HG02588 (cell line): ENCODE measurements at regions not wholly inside any gene's neighbourhood (a gene's known extent, or its start where the extent isn't known, plus 50 kb on each side); places are given as distances from the start of the nearest gene placed in this dataset.
"Not testable (repeated sequence)": the region's sequence is repeated elsewhere in the genome, so short reads cannot be mapped to it uniquely, and the experiment has no call there.

Experiments
- ATAC-seq: cut with Tn5 transposase; IDR thresholded peaks from one replicate; pipeline ENCODE4 v1.9.1; 2021; ENCODE audit warnings: mild to moderate bottlenecking, moderate library complexity; ENCODE audit not compliant: unreplicated experiment

DNA sequence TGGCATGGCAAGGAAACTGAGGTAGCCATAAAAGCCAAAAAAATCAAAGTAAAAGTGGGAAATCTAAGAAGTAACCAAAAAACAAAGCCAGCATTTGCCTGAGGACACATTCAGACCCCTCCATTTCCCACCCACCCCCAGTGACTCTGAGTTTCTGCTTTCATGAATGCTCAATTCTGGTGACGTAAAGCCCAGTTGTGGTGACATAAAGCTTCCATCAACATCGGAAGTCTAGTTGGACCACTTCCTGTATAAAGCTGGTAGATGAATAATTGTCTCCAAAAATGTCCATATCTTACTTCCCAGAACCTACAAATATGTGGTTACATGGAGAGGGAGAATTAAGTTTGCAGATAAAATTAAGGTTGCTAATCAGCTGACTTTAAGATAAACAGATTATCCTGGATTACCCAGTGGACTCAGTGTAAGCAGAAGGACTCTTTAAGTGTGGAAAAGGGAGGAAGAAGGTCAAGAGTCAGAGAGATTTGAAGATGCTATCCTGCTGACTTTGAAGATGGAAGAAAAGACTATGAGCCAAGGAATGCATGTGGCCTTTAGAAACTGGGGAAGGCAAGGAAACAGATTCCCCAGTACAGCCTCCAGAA is 62.0 kb upstream of the ST3GAL6 start:
- ATAC-seq: no peak

DNA sequence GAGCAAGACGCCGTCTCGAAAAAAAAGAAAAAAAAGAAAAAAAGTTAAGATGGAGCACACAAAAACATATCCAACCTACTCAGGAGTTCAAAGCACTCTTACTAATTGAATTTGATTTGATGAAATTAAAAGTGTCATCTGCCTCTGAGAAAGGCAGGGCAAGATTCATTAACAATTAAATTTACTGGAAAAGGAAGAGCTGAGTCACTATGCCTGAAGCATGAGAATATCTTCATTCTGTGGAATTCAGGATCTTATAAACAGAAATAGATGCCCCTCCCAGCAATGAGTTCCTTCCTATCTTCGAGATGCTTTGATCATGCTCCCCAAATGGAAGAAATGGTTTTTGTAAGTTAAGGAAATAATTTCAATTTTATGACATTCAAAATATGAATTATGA is 61.0 kb upstream of the ST3GAL6 start:
- ATAC-seq: no peak

- no peak for ATAC-seq
Observed at GRCh38 chr3:98705212-98705611, 57.9 kb upstream of the ST3GAL6 start.

- ATAC-seq: no peak
Observed at GRCh38 chr3:98705694-98706093, 57.4 kb upstream of the ST3GAL6 start.

DNA sequence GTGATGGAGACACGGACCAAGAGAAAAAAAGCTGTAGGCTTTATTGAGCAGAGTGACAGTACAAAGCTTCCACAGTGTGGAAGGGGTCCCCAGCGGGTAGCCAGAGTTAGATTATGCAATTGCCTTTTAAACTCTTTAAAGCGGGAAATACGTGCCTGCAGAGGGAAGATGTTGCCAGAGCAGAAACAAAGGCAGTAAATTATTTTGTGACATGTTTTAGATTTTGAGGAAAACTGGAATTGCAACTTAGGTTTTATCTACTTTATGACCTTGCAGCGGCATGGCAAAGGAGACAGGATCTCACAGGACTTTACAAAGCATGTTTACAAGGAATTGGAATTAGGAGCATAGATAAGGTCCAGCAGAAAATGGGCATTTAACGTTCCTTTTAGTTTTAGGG is 54.5 kb upstream of the ST3GAL6 start:
- ATAC-seq: not testable (repeated sequence)

DNA sequence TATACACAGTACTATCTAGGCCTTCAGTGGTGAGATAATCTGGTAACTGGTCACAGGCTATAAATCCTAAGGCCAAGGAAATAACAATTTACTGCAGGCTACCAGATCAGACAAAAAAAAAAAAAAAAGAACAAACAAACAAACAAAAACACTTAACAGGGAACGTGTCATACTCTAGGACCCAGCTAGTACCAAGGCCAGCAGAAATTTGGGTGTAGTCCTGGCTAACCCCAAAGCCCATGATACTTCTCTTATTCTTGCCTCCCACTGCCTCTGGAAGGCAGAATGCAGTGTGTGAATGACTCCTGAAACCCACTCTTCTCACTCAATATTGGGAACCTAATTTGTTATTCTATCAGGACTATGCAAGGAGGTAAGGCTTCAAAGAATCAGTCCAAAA is 53.7 kb upstream of the ST3GAL6 start:
- ATAC-seq: no peak

DNA sequence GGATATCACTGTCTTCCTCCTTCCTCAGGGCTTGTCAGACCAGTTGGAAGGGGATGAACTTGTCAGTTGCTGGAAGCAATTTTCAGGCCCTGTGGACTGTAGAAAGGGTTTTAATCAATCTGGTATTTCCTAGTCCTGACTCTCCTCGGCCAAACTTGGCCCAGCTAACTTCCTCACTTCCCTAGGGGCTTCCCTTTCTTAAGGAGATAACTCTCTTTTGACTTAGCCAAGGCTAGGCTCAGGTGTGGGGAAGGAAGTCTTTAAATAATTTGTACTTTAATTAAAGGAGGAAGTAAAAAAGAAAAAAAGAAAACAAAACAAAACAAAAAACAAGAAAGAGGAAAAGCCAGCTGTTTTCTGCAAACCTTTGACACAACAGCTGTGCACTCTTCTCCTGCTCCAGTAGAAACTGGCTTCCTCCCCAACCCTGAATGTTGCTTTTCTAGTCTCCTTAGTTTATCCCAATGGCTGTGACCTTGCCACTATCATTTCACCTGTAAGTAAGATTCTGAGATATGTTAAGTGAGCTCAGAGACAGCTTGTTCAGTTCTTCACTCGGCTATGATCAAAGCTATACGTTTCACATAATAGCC is 53.0 kb upstream of the ST3GAL6 start:
- ATAC-seq: no peak

- ATAC-seq: no peak
Observed at GRCh38 chr3:98711426-98711825, 51.7 kb upstream of the ST3GAL6 start.

DNA sequence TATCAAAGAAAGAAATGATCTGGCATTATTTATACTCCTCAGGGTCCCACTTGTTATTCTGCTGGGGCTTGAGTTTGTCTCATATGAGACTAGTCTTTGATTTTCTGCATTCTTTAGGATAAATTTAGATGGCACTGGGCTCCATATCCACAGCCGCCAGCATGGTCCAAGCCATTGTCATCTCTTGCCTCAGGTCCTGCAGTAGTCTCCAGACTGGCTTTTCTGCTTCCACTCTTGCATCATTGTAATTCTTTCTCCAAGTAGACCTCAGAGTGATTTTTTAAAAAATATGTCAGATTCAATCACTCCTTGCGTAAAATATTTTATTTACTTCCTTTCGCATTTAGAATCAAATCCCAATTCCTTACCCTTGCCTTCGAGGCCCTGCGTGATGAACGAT is 50.4 kb upstream of the ST3GAL6 start:
- ATAC-seq: no peak

DNA sequence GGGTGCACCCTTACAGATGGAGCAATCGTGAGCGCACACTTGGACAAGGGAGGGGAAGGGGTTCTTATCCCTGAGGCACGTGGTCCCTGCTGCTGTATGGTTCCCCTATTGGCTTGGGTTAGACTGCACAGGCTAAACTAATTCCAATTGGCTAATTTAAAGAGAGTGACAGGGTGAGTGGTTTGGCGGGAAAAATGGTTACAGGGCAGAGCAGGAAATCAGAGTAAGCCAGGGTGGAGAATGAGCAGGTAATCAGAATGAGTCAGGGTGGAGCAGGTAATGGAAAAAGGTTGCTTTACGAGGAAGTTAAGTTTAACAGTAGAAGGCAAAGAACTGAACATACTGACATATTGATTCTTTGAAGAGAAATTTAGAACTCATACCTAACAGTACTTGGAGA is 49.8 kb upstream of the ST3GAL6 start:
- ATAC-seq: not testable (repeated sequence)
